ENCODE measurements at regions not wholly inside any gene's neighbourhood (a gene's known extent, or its start where the extent isn't known, plus 50 kb on each side); places are given as distances from the start of the nearest gene placed in this dataset.

- H3K4me3 ChIP-seq (ENCODE audit: low read depth, low read length) = no peak overlapping the region
- TF ChIP-seq CTCF (IDR thresholded peaks at IDR 0.05; ENCODE audit: insufficient read depth, low read depth, low read length) = no peak
- no peak for DNase-seq (ENCODE audit: low read depth)
Measured at GRCh38 chr5:174239718-174240117, 194.2 kb downstream of the NSG2 start.

GRCh38 chr5:174242573-174242972 is 197.1 kb downstream of the NSG2 start:
- H3K4me3 ChIP-seq (ENCODE audit: low read depth, low read length) = no peak overlapping the region
- TF ChIP-seq CTCF (IDR thresholded peaks at IDR 0.05; ENCODE audit: insufficient read depth, low read depth, low read length) = no peak
- no peak for DNase-seq (ENCODE audit: low read depth)

GRCh38 chr5:174243904-174244303 is 198.4 kb downstream of the NSG2 start:
- TF ChIP-seq CTCF (IDR thresholded peaks at IDR 0.05; ENCODE audit: insufficient read depth, low read depth, low read length) = no peak
- DNase-seq (ENCODE audit: low read depth) = no peak
- no peak overlapping the region for H3K4me3 ChIP-seq (ENCODE audit: low read depth, low read length)

- H3K4me3 ChIP-seq (ENCODE audit: low read depth, low read length) = no peak overlapping the region
- TF ChIP-seq CTCF (IDR thresholded peaks at IDR 0.05; ENCODE audit: insufficient read depth, low read depth, low read length) = no peak
- DNase-seq (ENCODE audit: low read depth) = no peak
Measured at GRCh38 chr5:174245516-174246075, 200.1 kb downstream of the NSG2 start.

- no peak for DNase-seq (ENCODE audit: low read depth)
- H3K4me3 ChIP-seq (ENCODE audit: low read depth, low read length) = no peak overlapping the region
- TF ChIP-seq CTCF (IDR thresholded peaks at IDR 0.05; ENCODE audit: insufficient read depth, low read depth, low read length) = no peak
Measured at GRCh38 chr5:174246743-174247142, 201.2 kb downstream of the NSG2 start.

DNA sequence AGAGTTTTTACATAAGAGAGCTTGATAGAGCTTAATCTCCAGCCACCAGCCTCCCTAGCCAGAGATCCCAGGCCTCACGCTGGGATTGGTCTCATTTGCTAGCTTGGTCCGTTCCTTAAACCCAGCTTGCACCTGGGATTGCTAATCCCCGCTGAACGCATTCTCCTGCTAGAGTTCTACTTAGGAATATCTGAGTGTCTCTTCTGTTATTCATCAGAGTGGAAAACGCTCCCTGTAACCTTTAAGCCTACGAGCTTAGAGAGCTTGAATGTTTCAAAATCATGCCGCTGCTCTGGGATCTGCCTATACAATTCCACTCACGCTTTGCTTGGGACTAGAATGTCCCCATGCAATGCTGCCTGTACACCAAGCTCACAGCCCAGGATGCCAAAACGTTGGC is 201.8 kb downstream of the NSG2 start:
- no peak for TF ChIP-seq CTCF (IDR thresholded peaks at IDR 0.05; ENCODE audit: insufficient read depth, low read depth, low read length)
- no peak for DNase-seq (ENCODE audit: low read depth)
- no peak overlapping the region for H3K4me3 ChIP-seq (ENCODE audit: low read depth, low read length)

DNA sequence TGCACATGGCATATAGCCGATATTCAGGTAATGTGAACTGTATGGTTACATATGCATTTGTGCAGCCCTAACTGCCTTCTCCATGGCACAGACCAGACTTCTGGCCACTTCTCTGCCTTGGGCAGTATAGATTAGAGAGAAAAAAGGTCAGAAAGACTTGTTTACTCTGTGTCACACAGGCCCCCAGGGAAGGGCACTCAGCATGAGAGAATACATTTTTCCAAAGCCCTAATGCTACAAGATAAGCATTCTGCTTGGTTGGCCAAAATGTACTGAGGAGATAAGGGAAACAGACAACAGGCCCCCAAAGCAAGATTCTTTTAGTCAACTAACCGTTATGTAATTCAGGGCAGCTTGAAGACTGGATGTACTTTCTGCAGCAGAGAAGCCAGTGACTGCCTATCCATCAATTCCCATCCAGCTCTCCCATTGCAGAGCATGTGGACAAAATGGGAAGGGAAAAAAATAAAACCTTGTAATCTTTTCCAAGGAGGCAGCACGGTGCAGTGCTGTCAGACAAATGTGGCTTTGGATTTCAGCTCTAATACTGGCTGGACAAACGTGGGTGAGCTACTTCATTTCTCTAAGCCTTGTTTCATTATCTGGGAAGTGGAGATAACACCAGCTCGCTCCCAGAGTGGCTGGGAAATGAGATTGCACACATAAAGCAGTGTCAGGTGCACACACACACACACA is 205.9 kb downstream of the NSG2 start:
- TF ChIP-seq CTCF (IDR thresholded peaks at IDR 0.05; ENCODE audit: insufficient read depth, low read depth, low read length) = no peak
- no peak for DNase-seq (ENCODE audit: low read depth)
- no peak overlapping the region for H3K4me3 ChIP-seq (ENCODE audit: low read depth, low read length)
